CD4-positive, alpha-beta T cell treated with Interferon alpha-2 for 1 hour (primary cell): ENCODE measurements at regions not wholly inside any gene's neighbourhood (a gene's known extent, or its start where the extent isn't known, plus 50 kb on each side); places are given as distances from the start of the nearest gene placed in this dataset.

Experiments
- DNase-seq, 2 donors: peaks; one replicate each; pipeline ENCODE4 v3.0.0-alpha.2; 2020 to 2022

GRCh38 chr20:63067721-63068560, 61.2 kb upstream of the BHLHE23 start:
- DNase-seq: no peak

DNA sequence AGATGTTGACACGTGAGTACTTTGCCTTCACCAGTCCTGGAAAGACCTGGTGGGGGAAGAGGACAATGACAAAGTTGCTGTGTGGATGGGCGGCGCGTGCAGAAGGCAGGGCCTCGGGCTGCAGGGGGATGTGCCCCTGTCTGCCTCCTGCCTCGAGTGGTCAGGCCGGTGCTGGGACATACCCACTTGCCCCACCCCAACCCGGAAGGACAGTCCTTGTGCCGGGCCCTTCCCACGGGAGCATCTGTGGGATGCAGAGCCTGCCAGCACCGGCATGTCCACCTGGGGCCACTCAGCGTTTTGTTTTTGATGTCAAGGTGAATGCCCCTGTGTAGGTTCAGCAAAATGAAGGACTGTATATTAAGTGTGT, 60.5 kb upstream of the BHLHE23 start:
- no peak for DNase-seq

DNA sequence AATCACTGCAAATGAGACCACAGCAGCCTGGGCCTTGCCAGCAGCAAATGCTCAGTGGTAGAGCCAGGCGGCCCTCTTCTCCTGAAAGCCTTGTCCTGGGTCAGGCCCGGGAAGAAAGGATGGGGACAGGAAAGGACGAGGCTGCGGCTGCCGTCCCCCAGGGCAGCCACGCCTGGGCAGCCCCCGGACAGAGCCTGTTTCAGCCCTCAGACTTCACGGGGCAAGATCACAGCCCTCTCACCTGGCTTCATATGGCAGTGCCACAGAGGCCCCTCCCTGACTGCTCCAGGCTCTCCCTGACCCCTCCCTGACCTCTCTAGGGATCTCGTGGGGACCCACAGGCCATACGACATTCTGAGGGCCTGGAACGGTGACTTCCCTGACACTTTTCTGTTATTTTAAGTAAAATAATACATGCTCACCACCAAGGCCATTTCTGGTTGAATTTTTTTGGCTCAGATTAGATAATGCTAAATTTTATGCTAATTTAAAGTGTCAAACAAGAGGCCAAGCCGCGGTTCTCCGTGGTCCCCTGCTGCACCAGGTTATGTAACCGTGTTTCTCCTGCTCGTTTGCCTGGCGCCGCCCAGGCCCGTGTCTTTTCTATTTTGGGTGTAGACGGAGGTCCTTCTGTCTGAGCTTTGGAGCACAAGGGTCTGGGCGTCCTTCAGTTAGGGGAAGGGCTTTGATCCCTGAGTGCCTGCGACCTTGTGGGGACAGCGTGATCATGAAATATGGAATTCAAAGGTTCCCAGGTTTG, 59.9 kb upstream of the BHLHE23 start:
- DNase-seq: no peak

- no peak for DNase-seq
Observed at GRCh38 chr20:63065911-63066310, 59.1 kb upstream of the BHLHE23 start.

DNA sequence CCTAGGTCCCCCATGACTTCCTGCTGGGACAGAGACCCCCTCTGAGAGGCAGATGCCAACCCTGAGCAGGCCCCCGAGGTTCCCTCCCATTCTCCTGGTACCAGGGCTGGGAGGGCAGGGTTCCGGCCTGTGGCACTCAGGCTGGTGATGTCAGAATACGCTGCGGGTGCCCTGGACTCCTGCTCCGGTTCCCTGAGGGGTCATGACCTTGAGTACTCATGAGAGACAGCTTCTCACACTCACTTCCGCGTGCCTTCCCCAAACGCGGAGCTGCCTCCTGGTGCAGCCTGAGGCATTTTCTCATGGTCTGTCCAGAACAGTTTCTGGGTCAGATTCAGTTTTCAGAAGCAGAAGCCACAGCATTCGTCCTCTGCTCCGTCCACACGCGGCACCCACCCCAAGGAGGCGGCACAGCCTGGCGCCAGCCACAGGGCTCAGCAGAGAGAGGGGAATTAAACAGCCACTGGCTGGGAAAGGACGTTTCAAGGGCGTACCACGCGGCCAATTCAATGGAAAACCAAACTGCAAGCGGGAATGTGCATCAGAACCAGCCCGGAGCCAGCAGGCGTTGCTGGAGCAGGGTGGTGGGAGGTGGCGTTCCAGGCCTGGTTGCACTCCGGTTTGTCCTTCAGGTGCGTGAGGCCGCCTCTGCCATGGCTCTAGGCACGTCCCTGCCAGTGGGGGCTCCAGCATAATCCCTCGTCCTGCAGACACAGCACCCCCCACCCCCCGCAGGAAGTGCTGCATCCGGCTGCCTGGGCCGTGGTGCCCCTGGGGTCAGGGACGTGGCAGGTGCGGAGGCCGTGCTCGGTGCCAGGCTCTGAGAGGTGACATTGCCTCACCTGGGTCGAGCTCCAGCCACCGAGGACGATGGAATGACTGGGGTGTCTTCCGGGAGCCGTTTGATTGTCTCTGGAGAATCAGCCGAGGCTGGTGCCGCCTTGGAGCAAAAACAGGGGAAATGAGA, 58.3 kb upstream of the BHLHE23 start:
- DNase-seq: no peak

DNA sequence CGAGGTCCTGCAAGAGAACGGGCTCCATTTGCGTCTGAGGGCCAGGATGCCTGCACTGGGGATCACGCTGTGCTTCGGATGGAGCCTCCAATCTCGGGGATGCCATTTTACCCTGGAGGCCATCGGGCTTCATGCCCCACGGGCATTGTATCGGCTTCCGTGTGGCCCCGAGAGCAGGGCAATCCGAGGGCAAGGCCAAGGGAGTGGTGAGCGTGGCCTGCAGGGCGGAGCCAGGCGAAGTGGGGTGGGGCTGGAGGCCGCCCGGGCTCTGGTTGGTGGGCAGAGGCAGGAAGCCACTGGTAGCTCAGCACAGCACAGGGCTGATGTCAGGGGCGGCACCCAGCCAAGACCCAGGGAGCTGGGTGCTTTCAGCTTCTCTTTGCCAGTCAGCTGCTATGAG, 57.5 kb upstream of the BHLHE23 start:
- DNase-seq: no peak

GRCh38 chr20:63062188-63063140, 55.7 kb upstream of the BHLHE23 start:
- DNase-seq: no peak

- DNase-seq: no peak
Observed at GRCh38 chr20:63061771-63062100, 55.0 kb upstream of the BHLHE23 start.

DNA sequence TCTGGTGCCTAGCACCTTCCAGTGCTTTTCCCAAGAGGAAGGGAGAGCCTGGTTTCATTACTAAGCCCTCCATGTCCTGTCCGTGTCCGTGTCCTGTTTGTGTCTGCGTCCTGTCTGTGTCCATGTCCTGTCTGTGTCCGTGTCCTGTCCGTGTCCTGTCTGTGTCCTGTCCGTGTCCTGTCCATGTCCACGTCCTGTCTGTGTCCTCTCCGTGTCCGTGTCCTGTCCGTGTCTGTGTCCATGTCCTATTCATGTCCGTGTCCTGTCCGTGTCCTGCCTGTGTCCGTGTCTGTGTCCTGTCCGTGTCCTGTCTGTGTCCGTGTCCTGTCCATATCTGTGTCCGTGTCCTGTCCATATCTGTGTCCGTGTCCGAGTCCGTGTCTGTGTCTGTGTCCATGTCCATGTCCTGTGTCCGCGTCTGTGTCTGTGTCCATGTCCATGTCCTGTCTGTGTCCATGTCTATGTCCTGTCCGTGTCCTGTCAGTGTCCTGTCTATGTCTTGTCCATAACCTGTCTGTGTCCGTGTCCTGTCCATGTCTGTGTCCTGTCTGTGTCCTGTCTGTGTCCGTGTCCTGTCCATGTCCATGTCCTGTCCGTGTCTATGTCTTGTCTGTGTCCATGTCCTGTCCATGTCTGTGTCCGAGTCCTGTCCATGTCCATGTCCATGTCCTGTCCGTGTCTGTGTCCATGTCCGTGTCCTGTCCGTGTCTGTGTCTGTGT, 54.4 kb upstream of the BHLHE23 start:
- no peak for DNase-seq

DNA sequence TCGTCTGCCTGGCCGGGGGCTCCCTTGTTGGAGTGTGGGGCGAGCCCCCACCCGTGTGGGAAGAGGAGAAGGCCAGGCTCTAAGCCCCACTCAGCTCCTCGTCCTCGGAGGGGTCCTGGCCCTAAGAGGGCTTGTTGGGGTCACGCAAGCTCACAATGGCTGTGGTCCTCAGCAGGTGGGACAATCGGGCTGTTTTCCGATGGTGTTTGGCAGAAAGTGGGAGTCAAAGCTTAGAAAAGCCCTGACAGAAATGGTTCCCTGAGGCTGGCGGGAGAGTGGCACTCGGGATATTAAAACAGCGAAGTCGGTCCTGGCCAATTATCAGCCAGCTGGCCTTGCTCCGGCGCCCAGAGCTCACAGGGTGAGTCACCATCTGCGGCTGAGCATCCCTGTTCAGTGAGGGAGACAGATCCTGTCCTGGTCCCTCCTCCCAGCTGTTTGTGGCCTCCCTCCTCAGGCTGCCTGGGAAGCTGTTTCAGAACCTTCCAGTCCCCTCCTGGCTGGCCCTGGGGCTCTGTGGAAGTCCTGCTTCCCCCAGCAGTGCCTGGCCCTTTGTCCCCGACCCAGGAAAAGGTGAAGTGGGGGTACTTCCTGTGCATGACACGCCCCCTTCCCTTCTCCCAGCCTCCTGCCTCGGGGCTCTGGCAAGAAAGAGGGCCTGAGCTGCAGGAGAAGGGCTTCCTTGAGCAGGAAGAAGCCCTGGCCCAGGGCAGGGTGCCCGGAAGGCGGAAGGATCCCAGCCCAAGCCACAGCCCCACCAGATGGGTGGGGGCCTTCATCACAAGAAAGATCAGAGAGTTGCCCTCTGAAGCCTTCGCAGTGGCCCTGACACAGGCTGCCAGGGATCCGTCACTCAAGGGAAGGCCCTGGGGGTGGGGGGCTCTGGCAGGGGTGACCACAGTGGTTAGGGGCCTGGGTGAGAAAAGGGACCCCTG, 53.6 kb upstream of the BHLHE23 start:
- no peak for DNase-seq

GRCh38 chr20:63059684-63060056, 52.9 kb upstream of the BHLHE23 start:
- DNase-seq: no peak

DNA sequence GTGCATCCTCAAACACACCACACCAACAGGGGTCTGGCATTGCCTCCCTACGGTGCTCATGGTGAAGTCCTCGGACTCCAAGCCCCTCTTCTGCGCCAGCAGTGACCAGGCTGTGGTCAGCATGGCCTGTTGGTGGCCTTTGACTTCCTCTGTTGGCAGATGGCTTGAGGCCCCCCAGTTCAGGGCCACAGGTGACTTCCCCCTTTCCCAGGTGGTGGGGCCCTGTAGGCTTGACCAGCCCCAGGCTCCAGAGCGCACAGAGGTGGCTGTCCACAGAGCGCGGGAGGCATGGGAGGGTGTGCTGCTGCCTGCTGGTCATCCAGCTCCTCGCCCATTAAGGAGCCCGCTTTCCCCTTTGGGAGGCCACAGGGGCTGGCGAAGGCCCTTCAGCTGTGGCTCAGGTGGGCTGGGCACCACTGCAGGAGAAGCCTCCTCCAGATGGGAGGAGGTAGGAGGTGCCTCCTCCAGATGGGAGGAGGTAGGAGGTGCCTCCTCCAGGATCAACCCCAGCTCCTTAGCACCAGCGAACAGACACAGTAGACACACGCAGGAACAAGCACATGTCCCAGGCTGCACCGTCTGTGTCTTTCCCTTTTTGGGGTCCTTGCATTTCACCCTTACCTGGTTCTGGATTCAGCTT, 52.1 kb upstream of the BHLHE23 start:
- DNase-seq: no peak

DNA sequence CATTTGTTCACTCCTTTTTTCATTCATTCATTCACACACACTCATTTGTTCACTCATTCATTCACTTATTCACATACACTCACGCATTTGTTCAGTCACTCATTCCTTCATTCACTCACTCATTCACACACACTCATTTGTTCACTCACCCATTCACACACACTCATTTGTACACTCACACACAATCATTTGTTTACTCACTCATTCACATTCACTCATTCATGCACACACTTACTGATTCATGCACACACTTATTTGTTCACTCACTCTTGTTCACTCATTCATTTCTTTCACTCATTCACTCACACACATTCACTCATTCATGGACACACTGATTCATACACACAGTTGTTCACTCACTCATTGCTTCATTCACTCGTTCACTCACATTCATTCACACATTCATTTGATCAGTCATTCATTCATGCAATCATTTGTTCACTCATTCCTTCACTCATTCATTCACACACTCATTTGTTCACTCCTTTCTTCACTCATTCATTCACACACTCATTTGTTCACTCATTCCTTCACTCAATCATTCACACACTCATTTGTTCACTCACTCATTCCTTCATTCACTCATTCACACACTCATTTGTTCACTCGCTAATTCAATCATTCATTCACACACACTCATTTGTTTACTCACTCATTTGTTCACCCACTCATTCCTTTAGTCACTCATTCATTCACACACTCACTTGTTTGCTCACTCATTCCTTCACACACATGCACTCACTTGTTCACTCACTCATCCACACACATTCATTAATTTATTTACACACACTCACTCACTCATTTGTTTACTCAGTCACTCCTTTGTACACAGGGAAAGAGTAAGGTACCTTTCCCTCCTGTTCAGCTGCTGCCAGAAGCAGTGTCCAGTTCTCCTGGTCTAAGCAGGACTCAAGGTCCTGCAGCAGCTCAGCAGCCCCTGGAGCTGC, 50.7 kb upstream of the BHLHE23 start:
- DNase-seq: no peak

GRCh38 chr20:63056236-63057170, 49.7 kb upstream of the BHLHE23 start:
- peak; percentile 34 to 48 for DNase-seq
